ENCODE measurements at regions not wholly inside any gene's neighbourhood (a gene's known extent, or its start where the extent isn't known, plus 50 kb on each side); places are given as distances from the start of the nearest gene placed in this dataset.

GRCh38 chr12:107891967-107892366 is 117.5 kb downstream of the ASCL4 start:
- no peak for TF ChIP-seq RAD21 (IDR thresholded peaks at IDR 0.05; ENCODE audit: low read length)
- TF ChIP-seq CTCF (conservative IDR thresholded peaks at IDR 0.05; ENCODE audit: low read depth, low read length), result peak; percentile 27
- no peak for TF ChIP-seq CHD1 (IDR thresholded peaks at IDR 0.05; ENCODE audit: low read depth, low read length)
- TF ChIP-seq POLR2A (IDR thresholded peaks at IDR 0.05; ENCODE audit: low read depth, low read length), result no peak

Measured in IMR-90 (cell line).